Sigmoid colon (tissue), 3 donors: ENCODE measurements at regions not wholly inside any gene's neighbourhood (a gene's known extent, or its start where the extent isn't known, plus 50 kb on each side); places are given as distances from the start of the nearest gene placed in this dataset.

ENCODE experiments used
- CTCF ChIP-seq, 4 experiments: fragments of 450-650 bp in 3 of 4; fragments of 200-600 bp in 1 of 4; IDR thresholded peaks; one replicate each; pipeline ENCODE4 v1.5.1; 2016 to 2019; ENCODE audit warnings: antibody characterized with exemption in 4 of 4, mild to moderate bottlenecking in 3 of 4, moderate library complexity in 2 of 4
- POLR2A ChIP-seq, 2 donors: fragments of 450-650 bp; IDR thresholded peaks; one replicate each; pipeline ENCODE4 v1.6.1; 2016; ENCODE audit warnings: antibody characterized with exemption in 2 of 2, mild to moderate bottlenecking in 2 of 2, moderate library complexity in 2 of 2

- TF ChIP-seq CTCF (IDR thresholded peaks at IDR 0.05) (no peak), POLR2A (IDR thresholded peaks at IDR 0.05) (no peak)
Observed at GRCh38 chr16:17568239-17568638, 97.5 kb upstream of the XYLT1 start.
